Endodermal cell (in vitro differentiated cells): ENCODE measurements at regions not wholly inside any gene's neighbourhood (a gene's known extent, or its start where the extent isn't known, plus 50 kb on each side); places are given as distances from the start of the nearest gene placed in this dataset.
"Not testable (repeated sequence)": the region's sequence is repeated elsewhere in the genome, so short reads cannot be mapped to it uniquely, and the experiment has no call there.

Experiments
- DNase-seq: peaks from one replicate; pipeline ENCODE4 v3.0.0-alpha.2; 2017
- H3K27ac ChIP-seq: 2 replicates; pipeline ENCODE4 v1.5.1; 2013; ENCODE audit warnings: mild to moderate bottlenecking, low read depth, low read length, moderate library complexity
- H3K27me3 ChIP-seq: 2 replicates; pipeline ENCODE4 v1.6.1; 2013; ENCODE audit warnings: mild to moderate bottlenecking, low read length, moderate library complexity; ENCODE audit not compliant: insufficient read depth, control insufficient read depth, poor library complexity, severe bottlenecking
- H3K36me3 ChIP-seq: 2 replicates; pipeline ENCODE4 v1.7.0; 2013; ENCODE audit warnings: mild to moderate bottlenecking, low read length, moderate library complexity; ENCODE audit not compliant: control insufficient read depth, insufficient read depth
- H3K4me1 ChIP-seq: one replicate; pipeline ENCODE4 v1.7.0; 2013; ENCODE audit warnings: low read length; ENCODE audit not compliant: control insufficient read depth, insufficient read depth
- H3K4me3 ChIP-seq: 2 replicates; pipeline ENCODE4 v1.5.1; 2013; ENCODE audit warnings: mild to moderate bottlenecking, low read length, moderate library complexity
- H3K9ac ChIP-seq: 2 replicates; pipeline ENCODE4 v1.6.1; 2013; ENCODE audit warnings: mild to moderate bottlenecking, low read length, moderate library complexity; ENCODE audit not compliant: poor library complexity, severe bottlenecking; ENCODE audit errors: extremely low read depth
- H3K9me3 ChIP-seq: 2 replicates; pipeline ENCODE4 v1.6.1; 2013; ENCODE audit warnings: mild to moderate bottlenecking, low read length, moderate library complexity; ENCODE audit not compliant: control insufficient read depth
- H3K27ac Mint-ChIP-seq: 2 replicates; pipeline ENCODE4 v1.8.0; 2020; ENCODE audit warnings: mixed read lengths
- H3K27me3 Mint-ChIP-seq: 2 replicates; pipeline ENCODE4 v1.8.0; 2021; ENCODE audit warnings: mild to moderate bottlenecking, mixed read lengths; ENCODE audit not compliant: insufficient read depth
- H3K36me3 Mint-ChIP-seq: 2 replicates; pipeline ENCODE4 v1.8.0; 2020; ENCODE audit warnings: low read depth, mixed read lengths
- H3K4me1 Mint-ChIP-seq: 2 replicates; pipeline ENCODE4 v1.8.0; 2020; ENCODE audit warnings: mixed read lengths
- H3K4me3 Mint-ChIP-seq: 2 replicates; pipeline ENCODE4 v1.8.0; 2020; ENCODE audit warnings: mild to moderate bottlenecking, moderate library complexity, mixed read lengths
- H3K9me3 Mint-ChIP-seq: 2 replicates; pipeline ENCODE4 v1.8.0; 2020; ENCODE audit warnings: mild to moderate bottlenecking, mixed read lengths
- WGBS, 2 experiments: methylation state at CpG; one replicate each; pipeline versions ENCODE4 v1.1.5 to v1.1.7; 2013; ENCODE audit warnings: missing lambda C conversion rate in 2 of 2, mixed read lengths in 1 of 2; ENCODE audit not compliant: insufficient coverage in 1 of 2, insufficient read length in 1 of 2; 5-methylcytosine and 5-hydroxymethylcytosine counted together
- TF ChIP-seq, protein P1 (sequence below): fragments of 200-600 bp; sonication (generic); conservative IDR thresholded peaks from 2 replicates; pipeline ENCODE4 v1.5.0; 2021; ENCODE audit warnings: antibody characterized with exemption, mild to moderate bottlenecking

DNA sequence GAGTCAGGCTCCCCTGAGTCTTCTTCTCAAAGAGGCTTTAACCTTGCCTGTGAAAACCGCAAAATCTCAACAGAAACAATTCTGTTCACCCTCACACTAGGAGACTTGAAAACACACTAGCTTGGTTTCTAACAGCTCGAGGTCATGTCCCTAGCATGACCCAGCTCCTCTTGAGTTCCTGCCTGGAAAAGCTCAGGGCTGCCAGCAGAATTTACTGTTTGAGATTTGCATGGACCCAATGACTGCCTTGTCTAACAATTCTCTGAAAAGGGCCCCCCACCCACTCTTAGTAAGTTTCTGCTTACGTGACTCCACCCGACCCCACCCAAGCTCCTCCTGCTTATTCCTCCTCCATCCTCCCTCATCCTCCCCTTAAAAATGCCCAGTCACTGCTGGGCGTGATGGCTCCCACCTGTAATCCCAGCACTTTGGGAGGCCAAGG, 85.1 kb upstream of the KMT2C start:
- Mint-ChIP-seq H3K4me3 (no peak overlapping the region), H3K4me1 (peaks cover 13% of the 10 kb centered on the region), H3K36me3 (no peaks in the 10 kb centered on the region), H3K27ac (no peak overlapping the region), H3K9me3 (peaks cover 13% of the 10 kb centered on the region), H3K27me3 (no peaks in the 10 kb centered on the region)
- no peak for DNase-seq
- Histone ChIP-seq H3K36me3 (no peaks in the 10 kb centered on the region), H3K27me3 (no peaks in the 10 kb centered on the region), H3K9me3 (peaks cover 6% of the 10 kb centered on the region), H3K4me3 (no peak overlapping the region), H3K27ac (no peak overlapping the region), H3K4me1 (no peaks in the 10 kb centered on the region), H3K9ac (no peak overlapping the region)
- 87 to 94% methylated on average over 3 to 5 of the region's 5 CpGs for WGBS, 2 experiments
- TF ChIP-seq, protein P1, sequence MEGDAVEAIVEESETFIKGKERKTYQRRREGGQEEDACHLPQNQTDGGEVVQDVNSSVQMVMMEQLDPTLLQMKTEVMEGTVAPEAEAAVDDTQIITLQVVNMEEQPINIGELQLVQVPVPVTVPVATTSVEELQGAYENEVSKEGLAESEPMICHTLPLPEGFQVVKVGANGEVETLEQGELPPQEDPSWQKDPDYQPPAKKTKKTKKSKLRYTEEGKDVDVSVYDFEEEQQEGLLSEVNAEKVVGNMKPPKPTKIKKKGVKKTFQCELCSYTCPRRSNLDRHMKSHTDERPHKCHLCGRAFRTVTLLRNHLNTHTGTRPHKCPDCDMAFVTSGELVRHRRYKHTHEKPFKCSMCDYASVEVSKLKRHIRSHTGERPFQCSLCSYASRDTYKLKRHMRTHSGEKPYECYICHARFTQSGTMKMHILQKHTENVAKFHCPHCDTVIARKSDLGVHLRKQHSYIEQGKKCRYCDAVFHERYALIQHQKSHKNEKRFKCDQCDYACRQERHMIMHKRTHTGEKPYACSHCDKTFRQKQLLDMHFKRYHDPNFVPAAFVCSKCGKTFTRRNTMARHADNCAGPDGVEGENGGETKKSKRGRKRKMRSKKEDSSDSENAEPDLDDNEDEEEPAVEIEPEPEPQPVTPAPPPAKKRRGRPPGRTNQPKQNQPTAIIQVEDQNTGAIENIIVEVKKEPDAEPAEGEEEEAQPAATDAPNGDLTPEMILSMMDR, result no peak

- Histone ChIP-seq H3K27ac (no peak overlapping the region), H3K9ac (no peak overlapping the region), H3K9me3 (peaks cover 6% of the 10 kb centered on the region), H3K36me3 (no peaks in the 10 kb centered on the region), H3K27me3 (no peaks in the 10 kb centered on the region), H3K4me1 (no peaks in the 10 kb centered on the region), H3K4me3 (no peak overlapping the region)
- peaks cover 17% of the 10 kb centered on the region for H3K9me3 Mint-ChIP-seq
- H3K4me3 Mint-ChIP-seq, result no peak overlapping the region
- no peak for DNase-seq
- no peak overlapping the region for H3K27ac Mint-ChIP-seq
- 84 to 91% methylated on average over 4 of the region's 4 CpGs for WGBS, 2 experiments
- no peaks in the 10 kb centered on the region for H3K27me3 Mint-ChIP-seq
- H3K4me1 Mint-ChIP-seq, result peaks cover 13% of the 10 kb centered on the region
- no peaks in the 10 kb centered on the region for H3K36me3 Mint-ChIP-seq
- TF ChIP-seq, protein P1, result no peak
Observed at GRCh38 chr7:152519290-152519689, 83.5 kb upstream of the KMT2C start.

DNA sequence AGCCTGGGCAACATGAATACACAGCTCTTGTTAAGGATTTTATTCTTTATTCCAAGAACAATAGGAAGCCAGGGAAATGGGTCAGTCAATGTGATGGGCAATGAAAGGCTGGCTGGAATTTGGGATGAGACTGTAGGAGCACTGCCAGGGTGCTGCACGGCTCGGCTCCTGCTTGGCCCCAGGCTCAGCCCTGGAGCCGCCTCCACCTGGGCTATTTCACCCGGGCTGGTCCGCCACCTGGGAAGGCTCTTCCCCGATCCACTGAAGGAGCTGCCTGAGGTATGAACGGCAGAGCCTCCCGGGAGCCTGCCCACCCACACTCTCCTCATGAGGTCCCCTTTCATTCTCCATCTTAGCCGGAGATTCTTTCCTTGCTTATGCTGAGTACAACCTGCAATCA, 80.4 kb upstream of the KMT2C start:
- no peaks in the 10 kb centered on the region for H3K36me3 ChIP-seq
- peaks cover 6% of the 10 kb centered on the region for H3K9me3 ChIP-seq
- Mint-ChIP-seq H3K27me3 (no peaks in the 10 kb centered on the region), H3K4me1 (no peaks in the 10 kb centered on the region), H3K36me3 (no peaks in the 10 kb centered on the region), H3K27ac (no peak overlapping the region), H3K4me3 (no peak overlapping the region), H3K9me3 (peaks cover 17% of the 10 kb centered on the region)
- H3K27ac ChIP-seq, result no peak overlapping the region
- WGBS, 2 experiments, result 94 to 95% methylated on average over 5 to 9 of the region's 9 CpGs
- TF ChIP-seq, protein P1, result no peak
- no peak overlapping the region for H3K4me3 ChIP-seq
- DNase-seq, result no peak
- H3K27me3 ChIP-seq, result no peaks in the 10 kb centered on the region
- no peak overlapping the region for H3K9ac ChIP-seq
- H3K4me1 ChIP-seq, result no peaks in the 10 kb centered on the region

- H3K27ac ChIP-seq, H3K4me3 Mint-ChIP-seq, H3K27me3 Mint-ChIP-seq, H3K9me3 ChIP-seq, H3K9ac ChIP-seq, H3K27me3 ChIP-seq, H3K36me3 Mint-ChIP-seq, H3K27ac Mint-ChIP-seq, H3K4me3 ChIP-seq, H3K4me1 Mint-ChIP-seq, DNase-seq, H3K4me1 ChIP-seq, H3K36me3 ChIP-seq: not testable (repeated sequence)
- peaks cover 14% of the 10 kb centered on the region for H3K9me3 Mint-ChIP-seq
- 92 to 93% methylated on average over 19 to 25 of the region's 25 CpGs for WGBS, 2 experiments
Observed at GRCh38 chr7:152515266-152515950, 79.6 kb upstream of the KMT2C start.
